Liver (tissue), 8 donors: ENCODE measurements at regions not wholly inside any gene's neighbourhood (a gene's known extent, or its start where the extent isn't known, plus 50 kb on each side); places are given as distances from the start of the nearest gene placed in this dataset.

Source experiments
- DNase-seq: peaks from one replicate; pipeline ENCODE4 v3.0.0-alpha.2; 2017; ENCODE audit warnings: low spot score
- H3K27ac ChIP-seq, 2 donors: one replicate each; pipeline ENCODE4 v1.7.0; 2013; ENCODE audit warnings: inconsistent platforms in 2 of 2, low read length in 2 of 2, control low read depth in 1 of 2, low read depth in 1 of 2, mild to moderate bottlenecking in 1 of 2
- H3K27me3 ChIP-seq, 4 donors: one replicate each; pipeline versions ENCODE4 v1.6.1 to v1.7.0; 2013; ENCODE audit warnings: low read length in 3 of 4, inconsistent platforms in 1 of 4, mild to moderate bottlenecking in 1 of 4, moderate library complexity in 1 of 4; ENCODE audit not compliant: control insufficient read depth in 4 of 4, insufficient read depth in 4 of 4
- H3K36me3 ChIP-seq, 4 donors: one replicate each; pipeline versions ENCODE4 v1.6.1 to v1.7.0; 2013; ENCODE audit warnings: low read length in 3 of 4, mild to moderate bottlenecking in 3 of 4, low read depth in 1 of 4, moderate library complexity in 1 of 4; ENCODE audit not compliant: control insufficient read depth in 4 of 4, insufficient read depth in 3 of 4
- H3K4me1 ChIP-seq, 4 donors: one replicate each; pipeline versions ENCODE4 v1.6.1 to v1.7.0; 2013; ENCODE audit warnings: low read length in 3 of 4, mild to moderate bottlenecking in 3 of 4, moderate library complexity in 1 of 4; ENCODE audit not compliant: control insufficient read depth in 4 of 4, insufficient read depth in 4 of 4
- H3K4me3 ChIP-seq, 3 donors: one replicate each; pipeline versions ENCODE4 v1.6.1 to v1.7.0; 2013; ENCODE audit warnings: low read length in 3 of 3, control low read depth in 1 of 3, low read depth in 1 of 3, mild to moderate bottlenecking in 1 of 3
- H3K9ac ChIP-seq, 2 donors: one replicate each; pipeline ENCODE4 v1.7.0; 2013; ENCODE audit warnings: low read length in 2 of 2, mild to moderate bottlenecking in 2 of 2, moderate library complexity in 2 of 2, control low read depth in 1 of 2, low read depth in 1 of 2
- H3K9me3 ChIP-seq, 4 donors: one replicate each; pipeline versions ENCODE4 v1.6.1 to v1.7.0; 2013; ENCODE audit warnings: low read length in 3 of 4; ENCODE audit not compliant: control insufficient read depth in 4 of 4
- EGR1 ChIP-seq, 2 donors: IDR thresholded peaks; 2 replicates each; pipeline ENCODE4 v1.6.1; 2016 to 2018; ENCODE audit warnings: antibody characterized with exemption in 2 of 2, low read depth in 2 of 2
- FOXA1 ChIP-seq: IDR thresholded peaks from 2 replicates; pipeline ENCODE4 v1.6.1; 2016; ENCODE audit warnings: antibody characterized with exemption
- FOXA2 ChIP-seq: IDR thresholded peaks from 2 replicates; pipeline ENCODE4 v1.6.1; 2016; ENCODE audit warnings: antibody characterized with exemption
- GABPA ChIP-seq, 2 donors: IDR thresholded peaks in 1 of 2; conservative IDR thresholded peaks in 1 of 2; 2 replicates each; pipeline ENCODE4 v1.6.1; 2016; ENCODE audit warnings: antibody characterized with exemption in 2 of 2, mild to moderate bottlenecking in 1 of 2, moderate library complexity in 1 of 2
- HNF4A ChIP-seq, 2 donors: conservative IDR thresholded peaks; 2 replicates each; pipeline ENCODE4 v1.6.1; 2016; ENCODE audit warnings: antibody characterized with exemption in 2 of 2, mild to moderate bottlenecking in 2 of 2
- HNF4G ChIP-seq: IDR thresholded peaks from 2 replicates; pipeline ENCODE4 v1.6.1; 2016; ENCODE audit warnings: antibody characterized with exemption
- JUND ChIP-seq, 2 donors: IDR thresholded peaks; 2 replicates each; pipeline ENCODE4 v1.6.1; 2016; ENCODE audit warnings: antibody characterized with exemption in 2 of 2
- NR2F2 ChIP-seq: IDR thresholded peaks from 2 replicates; pipeline ENCODE4 v1.6.1; 2016; ENCODE audit warnings: antibody characterized with exemption
- RAD21 ChIP-seq, 2 donors: IDR thresholded peaks; 2 replicates each; pipeline ENCODE4 v1.6.1; 2016; ENCODE audit warnings: antibody characterized with exemption in 2 of 2, mild to moderate bottlenecking in 2 of 2
- RXRA ChIP-seq, 2 donors: IDR thresholded peaks; 2 replicates each; pipeline ENCODE4 v1.6.1; 2017 to 2018; ENCODE audit warnings: antibody characterized with exemption in 2 of 2, mild to moderate bottlenecking in 1 of 2
- SP1 ChIP-seq: IDR thresholded peaks from 2 replicates; pipeline ENCODE4 v1.6.1; 2018; ENCODE audit warnings: antibody characterized with exemption, mild to moderate bottlenecking
- TAF1 ChIP-seq: conservative IDR thresholded peaks from 2 replicates; pipeline ENCODE4 v1.6.1; 2016; ENCODE audit warnings: antibody characterized with exemption, mild to moderate bottlenecking
- YY1 ChIP-seq: IDR thresholded peaks from 2 replicates; pipeline ENCODE4 v1.6.1; 2016; ENCODE audit warnings: antibody characterized with exemption, mild to moderate bottlenecking
- WGBS: extraction: QIAGEN DNeasy Blood & Tissue Kit; methylation state at CpG from one replicate; pipeline ENCODE4 v1.1.7; 2013; 5-methylcytosine and 5-hydroxymethylcytosine counted together
- TF ChIP-seq, protein P1 (sequence below): IDR thresholded peaks from 2 replicates; pipeline ENCODE4 v1.6.1; 2016; ENCODE audit warnings: antibody characterized with exemption
- TF ChIP-seq, protein P2 (sequence below): fragments of 150-350 bp; IDR thresholded peaks from 2 replicates; pipeline ENCODE4 v1.5.1; 2017; ENCODE audit warnings: improper control_type of control experiment, low read depth, low read length; ENCODE audit not compliant: missing input control
- TF ChIP-seq, protein P3 (sequence below): IDR thresholded peaks from 2 replicates; pipeline ENCODE4 v1.6.1; 2016; ENCODE audit warnings: antibody characterized with exemption, mild to moderate bottlenecking
- TF ChIP-seq, protein P4 (sequence below): IDR thresholded peaks from 2 replicates; pipeline ENCODE4 v1.6.1; 2016; ENCODE audit warnings: antibody characterized with exemption
- TF ChIP-seq, protein P5 (sequence below): IDR thresholded peaks from 2 replicates; pipeline ENCODE4 v1.6.1; 2016; ENCODE audit warnings: antibody characterized with exemption
- donor health status: healthy.
- donor health status: healthy.
- donor health status: healthy.
- donor health status: healthy.
- donor health status: healthy.

DNA sequence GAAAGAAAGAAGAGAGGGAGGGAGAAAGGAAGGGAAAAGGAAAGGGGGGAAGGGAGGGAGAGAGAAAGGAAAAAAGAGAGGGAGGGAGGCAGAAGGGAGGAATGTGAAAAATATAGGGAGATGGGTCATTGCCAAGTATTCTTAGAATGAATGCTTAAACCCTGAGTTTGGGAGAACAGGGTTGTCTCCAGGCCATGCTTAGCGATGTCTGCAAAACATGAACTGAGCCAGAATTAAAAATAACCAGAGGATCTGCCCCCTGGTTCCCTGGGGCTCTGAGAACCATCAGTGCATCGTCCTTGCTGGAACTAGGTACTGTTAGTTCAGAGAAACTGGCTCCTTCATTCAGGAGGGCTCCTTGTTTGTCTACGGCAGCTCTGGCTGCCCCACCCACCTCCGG lies 170.4 kb downstream of the IRX5 start:
- DNase-seq, result no peak
- WGBS, result 58% methylated on average over 4 of the region's 4 CpGs
- TF ChIP-seq SP1, result no peak
- TF ChIP-seq, protein P1, sequence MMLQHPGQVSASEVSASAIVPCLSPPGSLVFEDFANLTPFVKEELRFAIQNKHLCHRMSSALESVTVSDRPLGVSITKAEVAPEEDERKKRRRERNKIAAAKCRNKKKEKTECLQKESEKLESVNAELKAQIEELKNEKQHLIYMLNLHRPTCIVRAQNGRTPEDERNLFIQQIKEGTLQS, result no peak
- no peak for TF ChIP-seq HNF4G
- TF ChIP-seq RAD21 (IDR thresholded peaks at IDR 0.05), result no peak
- TF ChIP-seq GABPA (IDR thresholded peaks at IDR 0.05 in 1 of 2, conservative IDR thresholded peaks at IDR 0.05 in 1 of 2), result no peak
- no peak for TF ChIP-seq RXRA (IDR thresholded peaks at IDR 0.05)
- no peak for TF ChIP-seq HNF4A (conservative IDR thresholded peaks at IDR 0.05)
- TF ChIP-seq TAF1, result no peak
- TF ChIP-seq, protein P2, sequence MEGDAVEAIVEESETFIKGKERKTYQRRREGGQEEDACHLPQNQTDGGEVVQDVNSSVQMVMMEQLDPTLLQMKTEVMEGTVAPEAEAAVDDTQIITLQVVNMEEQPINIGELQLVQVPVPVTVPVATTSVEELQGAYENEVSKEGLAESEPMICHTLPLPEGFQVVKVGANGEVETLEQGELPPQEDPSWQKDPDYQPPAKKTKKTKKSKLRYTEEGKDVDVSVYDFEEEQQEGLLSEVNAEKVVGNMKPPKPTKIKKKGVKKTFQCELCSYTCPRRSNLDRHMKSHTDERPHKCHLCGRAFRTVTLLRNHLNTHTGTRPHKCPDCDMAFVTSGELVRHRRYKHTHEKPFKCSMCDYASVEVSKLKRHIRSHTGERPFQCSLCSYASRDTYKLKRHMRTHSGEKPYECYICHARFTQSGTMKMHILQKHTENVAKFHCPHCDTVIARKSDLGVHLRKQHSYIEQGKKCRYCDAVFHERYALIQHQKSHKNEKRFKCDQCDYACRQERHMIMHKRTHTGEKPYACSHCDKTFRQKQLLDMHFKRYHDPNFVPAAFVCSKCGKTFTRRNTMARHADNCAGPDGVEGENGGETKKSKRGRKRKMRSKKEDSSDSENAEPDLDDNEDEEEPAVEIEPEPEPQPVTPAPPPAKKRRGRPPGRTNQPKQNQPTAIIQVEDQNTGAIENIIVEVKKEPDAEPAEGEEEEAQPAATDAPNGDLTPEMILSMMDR, result no peak
- TF ChIP-seq, protein P3, sequence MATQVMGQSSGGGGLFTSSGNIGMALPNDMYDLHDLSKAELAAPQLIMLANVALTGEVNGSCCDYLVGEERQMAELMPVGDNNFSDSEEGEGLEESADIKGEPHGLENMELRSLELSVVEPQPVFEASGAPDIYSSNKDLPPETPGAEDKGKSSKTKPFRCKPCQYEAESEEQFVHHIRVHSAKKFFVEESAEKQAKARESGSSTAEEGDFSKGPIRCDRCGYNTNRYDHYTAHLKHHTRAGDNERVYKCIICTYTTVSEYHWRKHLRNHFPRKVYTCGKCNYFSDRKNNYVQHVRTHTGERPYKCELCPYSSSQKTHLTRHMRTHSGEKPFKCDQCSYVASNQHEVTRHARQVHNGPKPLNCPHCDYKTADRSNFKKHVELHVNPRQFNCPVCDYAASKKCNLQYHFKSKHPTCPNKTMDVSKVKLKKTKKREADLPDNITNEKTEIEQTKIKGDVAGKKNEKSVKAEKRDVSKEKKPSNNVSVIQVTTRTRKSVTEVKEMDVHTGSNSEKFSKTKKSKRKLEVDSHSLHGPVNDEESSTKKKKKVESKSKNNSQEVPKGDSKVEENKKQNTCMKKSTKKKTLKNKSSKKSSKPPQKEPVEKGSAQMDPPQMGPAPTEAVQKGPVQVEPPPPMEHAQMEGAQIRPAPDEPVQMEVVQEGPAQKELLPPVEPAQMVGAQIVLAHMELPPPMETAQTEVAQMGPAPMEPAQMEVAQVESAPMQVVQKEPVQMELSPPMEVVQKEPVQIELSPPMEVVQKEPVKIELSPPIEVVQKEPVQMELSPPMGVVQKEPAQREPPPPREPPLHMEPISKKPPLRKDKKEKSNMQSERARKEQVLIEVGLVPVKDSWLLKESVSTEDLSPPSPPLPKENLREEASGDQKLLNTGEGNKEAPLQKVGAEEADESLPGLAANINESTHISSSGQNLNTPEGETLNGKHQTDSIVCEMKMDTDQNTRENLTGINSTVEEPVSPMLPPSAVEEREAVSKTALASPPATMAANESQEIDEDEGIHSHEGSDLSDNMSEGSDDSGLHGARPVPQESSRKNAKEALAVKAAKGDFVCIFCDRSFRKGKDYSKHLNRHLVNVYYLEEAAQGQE, result no peak
- TF ChIP-seq NR2F2, result no peak
- no peak for TF ChIP-seq JUND (IDR thresholded peaks at IDR 0.05)
- TF ChIP-seq YY1, result no peak
- TF ChIP-seq FOXA2, result no peak
- no peak for TF ChIP-seq FOXA1
- TF ChIP-seq, protein P4, sequence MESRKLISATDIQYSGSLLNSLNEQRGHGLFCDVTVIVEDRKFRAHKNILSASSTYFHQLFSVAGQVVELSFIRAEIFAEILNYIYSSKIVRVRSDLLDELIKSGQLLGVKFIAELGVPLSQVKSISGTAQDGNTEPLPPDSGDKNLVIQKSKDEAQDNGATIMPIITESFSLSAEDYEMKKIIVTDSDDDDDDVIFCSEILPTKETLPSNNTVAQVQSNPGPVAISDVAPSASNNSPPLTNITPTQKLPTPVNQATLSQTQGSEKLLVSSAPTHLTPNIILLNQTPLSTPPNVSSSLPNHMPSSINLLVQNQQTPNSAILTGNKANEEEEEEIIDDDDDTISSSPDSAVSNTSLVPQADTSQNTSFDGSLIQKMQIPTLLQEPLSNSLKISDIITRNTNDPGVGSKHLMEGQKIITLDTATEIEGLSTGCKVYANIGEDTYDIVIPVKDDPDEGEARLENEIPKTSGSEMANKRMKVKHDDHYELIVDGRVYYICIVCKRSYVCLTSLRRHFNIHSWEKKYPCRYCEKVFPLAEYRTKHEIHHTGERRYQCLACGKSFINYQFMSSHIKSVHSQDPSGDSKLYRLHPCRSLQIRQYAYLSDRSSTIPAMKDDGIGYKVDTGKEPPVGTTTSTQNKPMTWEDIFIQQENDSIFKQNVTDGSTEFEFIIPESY, result no peak
- TF ChIP-seq, protein P5, sequence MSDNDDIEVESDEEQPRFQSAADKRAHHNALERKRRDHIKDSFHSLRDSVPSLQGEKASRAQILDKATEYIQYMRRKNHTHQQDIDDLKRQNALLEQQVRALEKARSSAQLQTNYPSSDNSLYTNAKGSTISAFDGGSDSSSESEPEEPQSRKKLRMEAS, result no peak
- TF ChIP-seq EGR1 (IDR thresholded peaks at IDR 0.05; ENCODE audit: low read depth in 2 of 2), result no peak

More for the DNA sequence above, 170.4 kb downstream of the IRX5 start:
- Histone ChIP-seq H3K4me3 (no peak overlapping the region), H3K27me3 (no peaks in the 10 kb centered on the region), H3K27ac (no peak overlapping the region), H3K36me3 (no peaks in the 10 kb centered on the region), H3K9ac (no peak overlapping the region), H3K9me3 (peaks cover 0 to 8% (median 2%) of the 10 kb centered on the region in 4 donors), H3K4me1 (no peaks in the 10 kb centered on the region)
